GM21367 (cell line): ENCODE measurements at regions not wholly inside any gene's neighbourhood (a gene's known extent, or its start where the extent isn't known, plus 50 kb on each side); places are given as distances from the start of the nearest gene placed in this dataset.

Experiments used
- ATAC-seq: cut with Tn5 transposase; IDR thresholded peaks from one replicate; pipeline ENCODE4 v1.9.1; 2021; ENCODE audit not compliant: unreplicated experiment

DNA sequence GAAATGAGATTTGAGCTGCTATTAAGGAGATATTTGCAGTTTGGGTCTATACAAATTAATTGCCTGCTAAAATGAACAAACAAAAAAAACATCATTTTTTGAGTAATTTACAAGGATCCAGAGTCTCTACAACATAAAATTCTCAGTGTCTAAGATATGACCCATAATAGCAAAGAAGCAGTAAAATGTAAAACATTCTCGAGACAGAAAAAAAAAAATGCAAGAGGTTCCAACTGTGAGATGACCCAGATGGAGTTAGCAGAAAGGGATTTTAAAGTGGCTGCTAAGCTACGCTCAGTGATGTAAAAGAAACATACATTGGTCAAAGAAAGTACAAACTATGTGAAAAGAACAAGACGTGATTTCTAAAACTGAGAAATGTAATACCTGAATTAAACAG, 471.0 kb downstream of the SH2D4B start:
- ATAC-seq, result no peak

DNA sequence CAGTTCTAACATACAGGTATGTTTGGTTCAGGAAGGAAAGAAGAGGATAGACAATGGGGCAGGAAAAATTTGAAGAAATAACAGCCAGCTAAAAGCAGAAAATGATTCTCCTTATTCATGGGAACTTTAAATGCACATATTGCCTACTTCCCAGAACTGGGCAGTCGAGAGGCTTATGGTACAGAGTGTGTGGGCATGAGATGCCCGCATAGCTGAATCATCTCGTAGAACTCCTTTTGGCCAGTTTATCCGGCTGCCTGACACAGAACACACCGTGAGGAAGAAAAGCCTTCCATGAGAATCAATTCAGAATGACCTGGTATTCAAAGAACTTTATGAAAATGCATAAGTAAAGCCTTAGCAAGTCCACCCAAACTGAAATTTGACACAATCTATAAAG, 471.6 kb downstream of the SH2D4B start:
- no peak for ATAC-seq

DNA sequence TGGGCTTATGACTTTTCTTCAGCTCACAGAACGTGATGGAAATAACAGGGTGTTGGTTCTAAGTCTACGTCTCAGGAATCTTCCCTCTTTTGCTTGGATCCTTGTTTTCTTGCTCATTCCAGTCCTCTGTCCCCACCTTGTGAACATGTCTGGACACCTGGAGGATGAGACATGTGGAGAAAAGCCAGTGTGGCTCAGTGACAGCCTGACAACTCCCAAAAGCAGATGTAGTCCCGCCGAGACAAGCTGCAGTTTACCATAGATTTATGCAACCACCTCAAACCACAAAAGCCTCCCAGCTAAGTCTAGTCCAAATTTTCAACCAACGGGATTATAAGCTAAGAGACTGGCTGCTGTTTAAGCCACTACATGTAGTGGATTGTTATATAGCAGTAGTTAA, 476.1 kb downstream of the SH2D4B start:
- no peak for ATAC-seq

DNA sequence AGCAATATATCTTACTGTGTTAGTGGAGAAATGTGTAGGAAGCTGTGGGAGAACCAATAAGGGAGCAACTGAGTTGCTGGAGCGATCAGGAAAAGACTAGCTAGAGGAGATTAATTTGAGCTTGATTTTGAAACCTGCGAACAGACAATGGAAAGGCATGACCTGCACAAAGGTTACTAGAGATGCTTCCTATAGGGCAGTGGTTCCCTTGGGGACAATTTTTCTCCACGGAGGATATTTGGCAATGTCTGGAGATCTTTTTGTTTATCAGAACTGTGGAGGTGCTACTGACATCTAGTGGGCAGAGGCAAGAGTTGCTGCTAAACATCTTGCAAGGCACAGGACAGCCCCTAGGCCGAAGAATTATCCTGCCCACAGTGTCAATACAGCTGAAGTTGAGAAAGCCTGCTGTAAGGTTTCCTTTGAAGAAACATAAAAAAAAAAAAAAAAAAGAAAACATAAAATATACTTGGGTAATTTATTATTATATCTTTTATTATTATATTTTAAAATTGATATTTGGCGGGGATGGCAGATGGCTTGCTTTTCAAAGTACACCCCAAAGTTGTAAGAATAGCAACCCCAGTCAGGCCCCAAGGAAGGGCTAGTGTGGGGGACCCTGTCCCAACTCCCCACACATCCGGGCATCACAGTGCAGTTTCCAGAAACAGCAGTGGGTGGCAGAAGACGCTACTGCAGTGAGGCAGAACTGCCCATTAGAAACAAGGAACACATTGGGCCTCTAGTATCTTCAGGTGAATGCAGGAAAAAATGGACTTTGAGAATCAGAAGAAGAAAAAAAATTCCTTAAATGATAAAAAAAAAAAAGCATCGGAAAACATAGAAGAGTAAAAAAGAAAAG, 481.6 kb downstream of the SH2D4B start:
- ATAC-seq, result peak; percentile 86

DNA sequence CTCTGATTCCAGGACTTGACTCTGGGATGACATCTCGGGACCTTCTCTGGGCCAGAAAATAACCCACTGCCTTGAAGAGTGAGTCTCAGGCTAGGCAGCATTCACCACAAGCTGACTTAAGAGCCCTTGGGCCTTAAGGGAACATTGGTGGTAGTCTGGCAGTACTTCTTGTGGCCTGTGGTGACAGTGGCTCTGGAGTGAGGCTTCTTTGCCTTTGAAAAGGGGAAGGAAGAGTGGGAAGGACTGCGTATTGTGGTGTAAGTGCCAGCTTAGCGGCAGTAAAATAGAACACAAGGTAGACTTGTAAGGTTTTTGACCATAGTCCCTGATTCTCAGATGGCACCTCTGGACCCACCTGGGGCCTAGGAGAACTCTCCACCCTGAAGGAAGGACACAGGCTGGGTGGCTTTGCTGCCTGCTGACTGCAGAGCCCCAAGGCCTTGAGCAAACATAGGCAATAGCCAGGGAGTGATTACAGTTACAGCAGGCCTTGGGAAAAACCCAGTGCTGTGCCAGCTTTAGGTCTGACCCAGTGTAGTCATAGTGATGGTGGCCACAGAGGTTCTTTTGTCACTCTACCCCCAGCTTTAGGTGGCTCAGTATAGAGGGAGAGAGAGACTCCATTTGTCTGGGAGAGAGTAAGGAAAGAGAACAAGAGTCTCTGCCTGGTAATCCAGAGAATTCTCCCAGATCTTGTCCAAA, 483.9 kb downstream of the SH2D4B start:
- peak; percentile 37 for ATAC-seq

DNA sequence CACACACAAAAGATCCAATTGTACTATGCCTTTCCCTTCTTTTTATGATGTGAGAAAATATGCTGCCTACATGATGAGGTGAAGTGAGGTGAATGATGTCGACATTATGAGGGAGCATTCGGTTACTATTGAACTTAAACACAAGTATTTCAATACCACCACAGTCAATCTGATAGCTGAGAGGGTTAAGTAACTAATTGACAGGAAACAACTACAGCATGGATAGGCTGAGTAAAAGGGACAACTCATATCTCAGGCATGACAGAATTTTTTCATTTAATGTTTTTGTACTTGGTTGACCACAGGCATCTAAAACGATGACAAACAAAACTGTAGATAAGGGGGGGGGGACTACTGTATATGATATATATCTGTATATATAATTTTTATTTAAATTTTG, 488.9 kb downstream of the SH2D4B start:
- ATAC-seq, result no peak

DNA sequence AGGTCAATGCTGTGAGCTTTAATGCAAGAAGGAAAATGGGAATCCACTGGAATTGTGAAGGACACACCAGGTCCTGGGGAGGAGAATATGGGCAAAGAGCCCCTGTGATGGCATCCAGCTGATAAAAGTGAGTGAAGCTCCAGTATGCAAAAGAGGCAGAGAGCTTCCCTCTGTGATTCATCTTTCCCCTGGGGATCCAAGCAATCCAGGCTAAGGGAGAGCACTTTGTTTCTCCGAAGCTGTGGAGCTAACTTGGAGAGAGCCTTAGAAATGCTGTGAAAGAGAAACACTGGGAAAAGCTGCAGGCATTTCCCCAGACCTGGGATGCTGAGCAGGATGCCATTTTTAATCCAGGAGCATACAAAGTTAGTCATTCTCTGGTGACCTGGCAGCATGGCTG, 489.5 kb downstream of the SH2D4B start:
- no peak for ATAC-seq

DNA sequence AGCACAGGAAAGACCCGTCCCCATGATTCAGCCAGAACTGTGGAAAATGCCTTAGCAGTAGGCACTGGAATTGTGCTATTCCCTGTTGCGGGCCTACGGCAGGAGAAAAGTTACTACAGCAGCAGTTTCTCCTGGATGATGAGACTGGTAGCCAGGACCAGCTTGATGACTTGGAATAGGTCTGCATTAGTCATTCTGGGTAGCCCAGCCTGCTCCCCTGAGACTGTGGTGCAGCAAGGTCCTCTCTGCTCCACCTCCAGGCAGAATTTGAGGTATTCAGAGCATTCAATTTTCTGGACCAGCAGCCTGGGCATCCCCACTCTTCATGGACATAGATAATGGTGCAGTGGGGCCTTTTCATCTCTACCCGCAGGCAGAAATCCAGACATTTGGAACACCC, 490.0 kb downstream of the SH2D4B start:
- ATAC-seq, result no peak

DNA sequence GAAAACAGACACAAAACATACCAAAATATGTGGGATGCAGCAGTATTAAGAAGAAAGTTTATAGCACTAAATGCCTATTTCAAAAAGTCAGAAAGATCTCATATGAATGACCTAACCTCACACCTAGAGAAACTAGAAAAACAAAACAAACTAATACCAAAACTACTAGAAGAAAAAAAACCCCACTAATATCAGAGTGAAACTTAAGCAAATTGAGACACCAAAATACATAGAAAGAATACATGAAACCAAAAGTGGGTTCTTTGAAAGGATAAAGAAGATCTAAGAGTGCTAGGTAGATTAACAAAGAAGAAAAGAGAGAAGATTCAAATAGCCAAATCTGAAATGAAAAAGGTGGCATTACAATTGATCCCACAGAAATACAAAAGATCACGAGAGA, 494.1 kb downstream of the SH2D4B start:
- peak; percentile 64 for ATAC-seq

DNA sequence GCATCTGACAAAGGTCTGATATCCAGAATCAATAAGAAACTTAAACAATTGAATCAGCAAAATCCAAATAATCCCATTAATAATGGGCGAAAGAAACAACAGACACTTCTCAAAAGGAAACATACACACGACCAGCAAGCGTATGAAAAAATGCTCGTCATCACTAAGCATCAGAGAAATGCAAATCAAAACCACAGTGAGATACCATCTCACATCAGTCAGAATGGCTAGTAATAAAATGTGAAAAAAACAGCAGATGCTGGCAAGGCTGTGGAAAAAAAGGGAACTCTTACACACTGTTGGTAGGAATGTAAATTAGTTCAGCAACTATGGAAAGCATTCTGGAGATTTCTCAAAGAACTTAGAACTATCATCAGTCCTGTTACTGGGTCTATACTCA, 496.7 kb downstream of the SH2D4B start:
- ATAC-seq, result no peak

DNA sequence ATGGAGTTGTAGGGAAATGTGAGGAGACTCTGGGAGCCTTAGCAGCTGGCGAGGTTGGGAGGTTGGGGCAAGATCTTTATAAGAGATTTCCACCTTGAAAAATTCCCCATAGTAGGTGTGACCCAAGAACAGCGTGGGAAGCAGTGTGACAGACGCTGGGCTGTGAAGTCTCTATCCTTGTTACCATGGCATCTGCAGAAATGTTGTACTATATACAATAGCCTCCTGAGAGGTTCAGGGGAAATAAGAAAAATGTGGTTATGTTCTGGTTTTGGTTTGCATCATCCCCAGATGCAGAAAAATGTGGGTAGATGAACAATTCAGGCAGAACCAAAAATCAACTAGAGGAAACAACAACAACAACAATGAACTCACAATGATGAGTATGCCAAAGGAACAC, 498.6 kb downstream of the SH2D4B start:
- peak; percentile 83 for ATAC-seq

DNA sequence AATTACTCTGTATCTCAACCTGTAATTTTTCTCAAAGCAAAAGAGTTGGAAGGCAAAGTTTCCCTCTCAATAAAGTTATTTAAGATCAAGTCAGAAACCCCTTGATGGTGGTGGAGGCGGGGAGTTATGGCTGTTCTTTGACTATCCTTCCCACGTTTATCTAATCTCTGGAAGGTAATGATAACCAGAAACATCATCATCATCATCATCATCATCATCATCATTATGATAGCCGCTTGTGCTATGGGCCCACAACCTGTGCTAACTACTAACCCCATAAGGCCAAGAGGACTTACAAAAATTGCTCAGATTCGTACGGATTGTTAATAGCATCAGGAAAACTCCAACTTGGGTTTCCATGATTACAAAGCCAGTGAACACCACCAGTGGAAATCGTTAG, 502.3 kb downstream of the SH2D4B start:
- ATAC-seq, result no peak

DNA sequence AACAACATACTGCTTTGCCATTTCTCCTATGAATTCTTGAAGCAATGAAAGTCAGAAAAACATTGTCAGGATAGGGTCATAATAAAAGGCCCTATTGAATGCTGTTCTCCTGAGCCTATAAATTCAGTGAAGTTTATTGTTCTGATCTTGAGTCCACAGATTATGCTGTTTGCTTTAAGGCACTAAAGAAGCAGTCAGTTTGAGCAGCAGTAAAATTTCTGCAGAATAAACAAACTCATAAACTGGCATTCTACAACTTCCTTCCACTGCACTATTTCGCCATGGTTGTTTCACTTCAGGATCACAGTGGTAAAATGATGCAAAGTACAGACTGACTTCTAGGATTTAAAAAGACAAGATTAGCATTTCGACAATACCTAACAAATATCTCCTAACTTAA, 503.2 kb downstream of the SH2D4B start:
- no peak for ATAC-seq

DNA sequence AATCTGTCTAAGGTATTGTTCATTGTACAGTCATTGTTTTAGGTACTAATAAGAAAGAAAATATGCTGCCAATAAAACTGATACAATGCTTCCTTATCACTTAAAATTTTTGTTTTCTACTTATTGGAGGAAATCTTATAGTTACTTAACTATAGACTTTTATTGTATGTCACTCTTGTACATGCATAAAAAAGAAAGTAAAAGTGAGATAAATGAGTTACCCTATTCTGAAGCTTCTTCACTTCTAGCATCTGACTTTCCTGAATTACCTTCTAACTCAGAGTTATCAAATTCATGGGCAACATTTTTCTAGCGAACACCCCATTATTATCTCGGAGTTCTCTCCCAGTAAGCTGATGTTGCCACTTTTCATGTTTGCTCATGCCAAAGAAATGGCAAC, 504.9 kb downstream of the SH2D4B start:
- no peak for ATAC-seq

DNA sequence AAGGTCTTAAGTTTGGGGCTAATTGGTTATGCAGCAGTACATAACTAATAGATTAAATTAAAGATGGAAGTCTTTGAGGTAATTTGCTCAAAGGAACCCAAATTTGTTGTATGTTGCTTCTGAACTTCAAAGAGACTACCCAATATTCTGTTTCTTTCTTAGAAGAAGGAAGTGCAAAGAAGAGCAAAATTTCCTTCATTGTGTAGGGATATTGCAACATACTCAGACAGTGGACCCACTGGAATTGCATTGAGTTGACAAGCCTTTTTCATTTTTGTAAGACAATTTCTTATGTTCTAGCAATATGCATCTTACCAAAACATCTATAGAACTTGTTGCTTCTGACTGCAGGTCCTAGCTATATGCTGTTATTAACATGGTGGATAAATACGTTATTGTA, 527.8 kb downstream of the SH2D4B start:
- no peak for ATAC-seq

DNA sequence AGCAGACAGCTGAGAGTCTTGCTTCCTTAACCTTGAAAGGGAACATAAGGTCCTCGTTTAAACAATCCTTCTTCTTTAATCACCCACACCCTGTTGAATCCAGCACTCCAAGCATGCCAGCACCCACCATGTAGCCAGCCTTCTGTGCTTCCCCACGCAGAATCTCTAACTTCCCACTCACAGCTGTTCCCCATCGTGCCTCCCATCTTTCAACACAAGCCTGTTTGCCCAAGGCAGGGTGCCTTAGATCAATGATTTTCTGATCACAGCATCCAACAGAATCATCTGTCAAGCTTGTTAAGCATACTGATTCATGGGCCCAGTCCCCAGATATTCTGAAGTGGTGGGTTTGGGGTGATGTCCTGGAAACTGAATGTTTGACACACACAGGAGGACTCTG, 530.8 kb downstream of the SH2D4B start:
- ATAC-seq, result no peak

DNA sequence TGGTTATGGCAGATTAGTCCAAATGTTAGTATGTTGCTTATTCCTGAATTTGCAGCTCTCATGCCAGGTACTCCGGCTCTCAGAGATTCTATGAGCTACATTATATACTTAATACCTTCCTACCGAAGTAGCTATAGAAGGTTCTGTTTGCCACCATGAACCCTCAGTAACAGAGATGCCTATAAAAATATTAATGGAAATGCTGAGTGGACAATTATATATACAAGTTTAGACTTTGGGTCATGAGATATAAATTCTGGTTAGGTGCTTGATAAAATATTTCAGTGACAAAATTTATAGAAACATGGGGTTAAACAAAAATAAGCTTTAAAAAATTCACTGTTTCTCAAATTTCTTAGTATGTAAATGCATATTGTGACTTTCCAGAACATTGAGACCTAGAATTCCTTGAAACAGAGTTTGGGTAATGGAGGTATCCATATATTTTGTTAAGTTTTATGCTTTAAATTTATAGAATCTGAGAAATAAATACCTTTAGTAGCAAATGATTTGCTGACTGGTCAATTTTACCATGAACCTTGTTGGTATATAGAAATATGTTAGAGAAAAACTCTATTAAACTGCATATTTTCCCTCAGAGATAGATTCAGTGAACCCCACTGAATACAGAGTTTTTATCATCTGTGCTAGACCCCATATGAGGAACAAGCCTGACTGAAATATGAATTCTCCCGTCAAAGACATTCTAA, 533.5 kb downstream of the SH2D4B start:
- ATAC-seq, result no peak

DNA sequence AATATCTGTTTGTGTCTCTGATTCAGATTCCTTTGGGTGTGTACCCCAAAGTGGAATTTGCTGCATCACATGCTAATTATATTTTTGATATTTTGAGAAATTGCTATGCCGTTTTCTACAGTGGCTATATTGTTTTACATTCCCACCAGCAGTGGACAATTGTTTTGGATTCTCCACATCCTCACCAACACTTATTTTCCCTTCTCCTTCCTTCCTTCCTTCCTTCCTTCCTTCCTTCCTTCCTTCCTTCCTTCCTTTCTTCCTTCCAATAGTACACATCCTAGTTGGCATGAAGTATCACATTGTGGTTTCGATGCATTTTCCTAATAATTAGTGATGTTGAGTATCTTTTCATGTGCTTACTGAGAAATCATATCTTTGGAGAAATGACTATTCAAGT, 535.5 kb downstream of the SH2D4B start:
- ATAC-seq, result no peak

DNA sequence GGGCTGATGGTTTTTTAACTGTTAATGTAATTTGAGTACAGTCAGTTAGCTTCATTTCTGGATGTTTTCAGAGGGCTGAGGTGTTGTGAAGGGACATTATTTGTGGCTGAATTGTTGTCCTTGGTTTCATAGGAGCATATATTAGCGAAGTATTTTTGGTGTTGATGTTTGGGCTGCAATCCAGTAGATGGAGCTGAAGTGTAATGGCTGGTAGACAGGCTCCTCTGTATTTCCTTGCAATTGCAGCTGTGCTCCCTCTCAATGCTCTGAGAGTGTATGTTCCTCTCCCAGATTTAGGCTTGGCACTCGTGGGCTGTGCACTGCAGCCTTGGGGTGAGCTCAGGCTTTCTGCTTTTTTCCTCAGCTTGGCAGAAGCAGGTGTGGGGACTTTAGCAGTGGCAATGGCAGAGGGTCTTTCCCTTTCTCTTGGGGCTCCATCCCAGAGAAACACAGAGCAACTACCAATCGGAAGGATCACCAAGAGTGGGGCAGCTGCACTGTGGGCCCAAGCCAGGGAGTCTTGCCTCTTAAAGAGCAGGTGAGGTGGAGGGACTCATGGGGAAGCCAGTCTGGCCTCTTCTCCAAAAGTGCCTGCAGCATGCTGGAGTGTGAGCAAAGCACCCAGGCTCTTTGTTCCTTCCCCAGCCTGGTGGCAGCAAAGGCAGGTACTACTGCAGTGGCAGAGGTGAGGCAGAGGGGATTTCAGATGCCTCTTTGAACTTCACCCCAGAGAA, 544.4 kb downstream of the SH2D4B start:
- peak; percentile 46 for ATAC-seq

DNA sequence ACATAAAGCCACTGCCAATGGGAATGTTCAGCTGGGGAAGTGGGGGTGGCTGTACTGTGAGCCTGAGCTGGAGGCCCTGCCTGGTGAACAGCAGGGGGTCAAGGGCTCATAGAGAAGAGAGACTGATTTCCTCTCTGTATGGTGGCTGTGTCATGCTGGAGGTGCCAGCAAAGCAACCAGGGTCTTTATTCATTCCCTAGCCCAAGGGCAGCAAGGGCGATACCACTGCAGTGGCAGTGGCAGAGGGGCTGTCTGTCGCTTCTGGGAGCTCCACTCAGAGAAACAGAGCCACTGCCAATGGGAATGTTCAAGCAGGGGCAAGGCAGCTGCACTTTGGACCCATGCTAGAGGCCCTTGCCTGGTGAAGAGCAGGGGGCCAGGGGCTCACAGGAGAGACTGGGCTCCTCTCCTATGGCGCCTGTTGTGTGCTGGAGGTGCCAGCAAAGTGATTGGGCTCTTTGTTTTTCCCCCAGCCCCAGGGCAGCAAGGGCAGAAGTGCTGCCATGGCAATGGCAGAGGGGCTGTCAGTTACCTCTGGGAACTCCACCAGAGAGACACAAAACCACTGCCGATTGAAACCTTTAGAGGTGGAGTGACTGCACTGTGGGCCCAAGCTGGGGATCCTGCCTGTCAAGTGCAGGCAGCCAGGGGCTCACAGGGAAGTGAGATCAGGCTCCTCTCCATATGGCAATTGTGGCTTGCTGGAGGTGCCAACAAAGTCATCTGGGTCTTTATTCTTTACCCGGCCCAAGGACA, 545.1 kb downstream of the SH2D4B start:
- no peak for ATAC-seq

DNA sequence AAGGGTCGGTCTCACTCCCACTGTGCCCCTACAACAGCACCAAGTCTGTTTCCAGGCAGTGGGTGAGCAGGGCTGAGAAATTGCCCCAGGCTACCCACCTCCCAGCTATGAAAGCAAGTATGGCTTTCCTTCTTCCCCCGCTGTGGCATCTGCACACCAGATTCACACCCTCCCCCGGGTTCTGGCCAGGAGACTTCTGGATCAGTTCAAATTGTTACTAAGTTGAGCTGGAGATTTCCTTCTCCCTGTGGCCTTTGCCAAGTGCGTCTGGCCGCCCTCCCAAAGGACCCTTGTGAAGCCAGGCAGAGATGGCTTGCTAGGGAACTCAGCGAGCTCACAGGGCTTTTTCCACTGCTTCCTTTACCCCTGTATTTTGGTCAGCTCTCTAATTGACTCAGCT, 555.4 kb downstream of the SH2D4B start:
- ATAC-seq, result no peak
